Suppressor macrophage treated with lipopolysaccharide for 1 hour (primary cell): ENCODE measurements at regions not wholly inside any gene's neighbourhood (a gene's known extent, or its start where the extent isn't known, plus 50 kb on each side); places are given as distances from the start of the nearest gene placed in this dataset.
A peak's percentile ranks its signal among the peaks of the same experiment; 100 is the strongest.

ENCODE experiments used
- DNase-seq, 3 donors: peaks; one replicate each; pipeline ENCODE4 v3.0.0-alpha.2; 2020 to 2022

- no peak for DNase-seq
Observed at GRCh38 chr4:16365036-16365569, 138.8 kb upstream of the TAPT1 start.

- no peak for DNase-seq
Observed at GRCh38 chr4:16360694-16361262, 134.5 kb upstream of the TAPT1 start.

- DNase-seq = no peak
Observed at GRCh38 chr4:16353165-16353564, 126.9 kb upstream of the TAPT1 start.

GRCh38 chr4:16351161-16351560 lies 124.9 kb upstream of the TAPT1 start:
- no peak for DNase-seq

GRCh38 chr4:16344853-16345252 lies 118.6 kb upstream of the TAPT1 start:
- no peak for DNase-seq

- no peak for DNase-seq
Observed at GRCh38 chr4:16337936-16338335, 111.7 kb upstream of the TAPT1 start.

- no peak for DNase-seq
Observed at GRCh38 chr4:16334601-16335000, 108.3 kb upstream of the TAPT1 start.

- DNase-seq = no peak
Observed at GRCh38 chr4:16329797-16330134, 103.5 kb upstream of the TAPT1 start.

GRCh38 chr4:16329125-16329796 lies 103.0 kb upstream of the TAPT1 start:
- no peak for DNase-seq

GRCh38 chr4:16322183-16322582 lies 95.9 kb upstream of the TAPT1 start:
- DNase-seq = no peak

- DNase-seq = no peak
Observed at GRCh38 chr4:16315456-16315855, 89.2 kb upstream of the TAPT1 start.

GRCh38 chr4:16310606-16311005 lies 84.3 kb upstream of the TAPT1 start:
- DNase-seq = no peak

- DNase-seq = no peak
Observed at GRCh38 chr4:16302648-16303047, 76.4 kb upstream of the TAPT1 start.

GRCh38 chr4:16297003-16297402 lies 70.7 kb upstream of the TAPT1 start:
- no peak for DNase-seq

- DNase-seq = peak; percentile 63 to 77 (median 76)
Observed at GRCh38 chr4:16294455-16294854, 68.2 kb upstream of the TAPT1 start.

- DNase-seq = no peak
Observed at GRCh38 chr4:16293210-16293838, 67.1 kb upstream of the TAPT1 start.

- DNase-seq = no peak
Observed at GRCh38 chr4:16292585-16292984, 66.3 kb upstream of the TAPT1 start.

GRCh38 chr4:16290681-16291420 lies 64.6 kb upstream of the TAPT1 start:
- DNase-seq = no peak

GRCh38 chr4:16289897-16290554 lies 63.8 kb upstream of the TAPT1 start:
- DNase-seq = peak; percentile 50 to 63 (median 50)

- DNase-seq = no peak
Observed at GRCh38 chr4:16284050-16284449, 57.8 kb upstream of the TAPT1 start.

- DNase-seq = peak in 1 of 3 donors; percentile 9
Observed at GRCh38 chr4:16278178-16278577, 51.9 kb upstream of the TAPT1 start.
